Skeletal muscle tissue (tissue), 3 donors: ENCODE measurements at regions not wholly inside any gene's neighbourhood (a gene's known extent, or its start where the extent isn't known, plus 50 kb on each side); places are given as distances from the start of the nearest gene placed in this dataset.

Experiments used
- H3K27ac ChIP-seq: one replicate; pipeline ENCODE4 v1.7.0; 2013; ENCODE audit warnings: mild to moderate bottlenecking, low read depth, low read length, inconsistent platforms
- H3K27me3 ChIP-seq, 3 donors: one replicate each; pipeline ENCODE4 v1.7.0; 2013; ENCODE audit warnings: low read length in 3 of 3; ENCODE audit not compliant: control insufficient read depth in 3 of 3, insufficient read depth in 3 of 3
- H3K36me3 ChIP-seq, 3 donors: one replicate each; pipeline ENCODE4 v1.7.0; 2013; ENCODE audit warnings: low read length in 3 of 3; ENCODE audit not compliant: control insufficient read depth in 3 of 3, insufficient read depth in 3 of 3
- H3K4me1 ChIP-seq, 3 donors: one replicate each; pipeline ENCODE4 v1.7.0; 2013; ENCODE audit warnings: low read length in 3 of 3, mild to moderate bottlenecking in 3 of 3; ENCODE audit not compliant: control insufficient read depth in 3 of 3, insufficient read depth in 3 of 3
- H3K4me3 ChIP-seq, 3 donors: one replicate each; pipeline ENCODE4 v1.7.0; 2013; ENCODE audit warnings: low read length in 3 of 3
- H3K9ac ChIP-seq, 3 donors: one replicate each; pipeline ENCODE4 v1.7.0; 2013; ENCODE audit warnings: low read length in 3 of 3, mild to moderate bottlenecking in 3 of 3, moderate library complexity in 2 of 3, low read depth in 1 of 3
- H3K9me3 ChIP-seq, 3 donors: one replicate each; pipeline ENCODE4 v1.7.0; 2013; ENCODE audit warnings: low read length in 3 of 3; ENCODE audit not compliant: control insufficient read depth in 3 of 3
- donor health status: Osteomylitis.

- no peaks in the 10 kb centered on the region for H3K9me3 ChIP-seq
- no peak overlapping the region for H3K27ac ChIP-seq
- no peaks in the 10 kb centered on the region for H3K36me3 ChIP-seq
- no peak overlapping the region for H3K4me3 ChIP-seq
- no peak overlapping the region for H3K9ac ChIP-seq
- H3K4me1 ChIP-seq: no peaks in the 10 kb centered on the region
- H3K27me3 ChIP-seq: no peaks in the 10 kb centered on the region
Observed at GRCh38 chr6:21309807-21310221, 283.7 kb upstream of the SOX4 start.

GRCh38 chr6:21310568-21311140 is 282.9 kb upstream of the SOX4 start:
- H3K27ac ChIP-seq: no peak overlapping the region
- no peak overlapping the region for H3K9ac ChIP-seq
- H3K4me1 ChIP-seq: no peaks in the 10 kb centered on the region
- H3K36me3 ChIP-seq: no peaks in the 10 kb centered on the region
- H3K4me3 ChIP-seq: no peak overlapping the region
- H3K27me3 ChIP-seq: no peaks in the 10 kb centered on the region
- H3K9me3 ChIP-seq: no peaks in the 10 kb centered on the region

- Histone ChIP-seq H3K27me3 (no peaks in the 10 kb centered on the region), H3K27ac (no peak overlapping the region), H3K4me1 (no peaks in the 10 kb centered on the region), H3K36me3 (no peaks in the 10 kb centered on the region), H3K9ac (no peak overlapping the region), H3K9me3 (no peaks in the 10 kb centered on the region), H3K4me3 (no peak overlapping the region)
Observed at GRCh38 chr6:21312118-21312517, 281.4 kb upstream of the SOX4 start.

GRCh38 chr6:21317642-21318041 is 275.9 kb upstream of the SOX4 start:
- Histone ChIP-seq H3K9ac (no peak overlapping the region), H3K36me3 (no peaks in the 10 kb centered on the region), H3K4me1 (no peaks in the 10 kb centered on the region), H3K4me3 (no peak overlapping the region), H3K27me3 (no peaks in the 10 kb centered on the region), H3K9me3 (no peaks in the 10 kb centered on the region), H3K27ac (no peak overlapping the region)

- Histone ChIP-seq H3K27me3 (no peaks in the 10 kb centered on the region), H3K4me3 (no peak overlapping the region), H3K4me1 (no peaks in the 10 kb centered on the region), H3K9me3 (no peaks in the 10 kb centered on the region), H3K36me3 (no peaks in the 10 kb centered on the region), H3K27ac (no peak overlapping the region), H3K9ac (no peak overlapping the region)
Observed at GRCh38 chr6:21321076-21321475, 272.5 kb upstream of the SOX4 start.

- H3K27ac ChIP-seq: no peak overlapping the region
- no peaks in the 10 kb centered on the region for H3K4me1 ChIP-seq
- no peaks in the 10 kb centered on the region for H3K27me3 ChIP-seq
- no peak overlapping the region for H3K4me3 ChIP-seq
- no peaks in the 10 kb centered on the region for H3K9me3 ChIP-seq
- H3K36me3 ChIP-seq: no peaks in the 10 kb centered on the region
- no peak overlapping the region for H3K9ac ChIP-seq
Observed at GRCh38 chr6:21321531-21321930, 272.0 kb upstream of the SOX4 start.

- H3K27ac ChIP-seq: no peak overlapping the region
- H3K9me3 ChIP-seq: no peaks in the 10 kb centered on the region
- H3K36me3 ChIP-seq: no peaks in the 10 kb centered on the region
- no peaks in the 10 kb centered on the region for H3K4me1 ChIP-seq
- H3K9ac ChIP-seq: no peak overlapping the region
- H3K4me3 ChIP-seq: no peak overlapping the region
- H3K27me3 ChIP-seq: no peaks in the 10 kb centered on the region
Observed at GRCh38 chr6:21323577-21323976, 270.0 kb upstream of the SOX4 start.

GRCh38 chr6:21325201-21325856 is 268.2 kb upstream of the SOX4 start:
- H3K27ac ChIP-seq: no peak overlapping the region
- no peaks in the 10 kb centered on the region for H3K4me1 ChIP-seq
- no peaks in the 10 kb centered on the region for H3K9me3 ChIP-seq
- H3K9ac ChIP-seq: no peak overlapping the region
- H3K4me3 ChIP-seq: no peak overlapping the region
- no peaks in the 10 kb centered on the region for H3K36me3 ChIP-seq
- no peaks in the 10 kb centered on the region for H3K27me3 ChIP-seq

GRCh38 chr6:21327326-21328112 is 266.0 kb upstream of the SOX4 start:
- Histone ChIP-seq H3K9me3 (no peaks in the 10 kb centered on the region), H3K27me3 (no peaks in the 10 kb centered on the region), H3K4me3 (no peak overlapping the region), H3K9ac (no peak overlapping the region), H3K27ac (no peak overlapping the region), H3K36me3 (no peaks in the 10 kb centered on the region), H3K4me1 (no peaks in the 10 kb centered on the region)

- Histone ChIP-seq H3K27ac (no peak overlapping the region), H3K36me3 (no peaks in the 10 kb centered on the region), H3K4me1 (no peaks in the 10 kb centered on the region), H3K27me3 (no peaks in the 10 kb centered on the region), H3K9me3 (no peaks in the 10 kb centered on the region), H3K4me3 (no peak overlapping the region), H3K9ac (no peak overlapping the region)
Observed at GRCh38 chr6:21331235-21331634, 262.3 kb upstream of the SOX4 start.
